Aorta (tissue), 5 donors: ENCODE measurements at regions not wholly inside any gene's neighbourhood (a gene's known extent, or its start where the extent isn't known, plus 50 kb on each side); places are given as distances from the start of the nearest gene placed in this dataset.

Experiments
- ATAC-seq: fragments of 200-7000 bp; cut with Tn5 transposase; one replicate; pipeline ENCODE4 v1.9.1; 2022; ENCODE audit warnings: moderate library complexity; ENCODE audit not compliant: low FRiP score
- DNase-seq, 2 donors: peaks; one replicate each; pipeline ENCODE4 v3.0.0-alpha.2; 2020
- H3K27ac ChIP-seq, 2 donors: one replicate each; pipeline ENCODE4 v1.5.1; 2013; ENCODE audit warnings: low read length in 2 of 2, mild to moderate bottlenecking in 2 of 2, moderate library complexity in 2 of 2, control low read depth in 1 of 2, inconsistent platforms in 1 of 2, low read depth in 1 of 2
- H3K27me3 ChIP-seq, 2 donors: one replicate each; pipeline ENCODE4 v1.6.1; 2013; ENCODE audit warnings: control low read depth in 1 of 2, low read length in 1 of 2, mild to moderate bottlenecking in 1 of 2, moderate library complexity in 1 of 2; ENCODE audit not compliant: insufficient read depth in 2 of 2, control insufficient read depth in 1 of 2
- H3K36me3 ChIP-seq, 2 donors: one replicate each; pipeline ENCODE4 v1.6.1; 2013; ENCODE audit warnings: control low read depth in 1 of 2, low read length in 1 of 2, mild to moderate bottlenecking in 1 of 2; ENCODE audit not compliant: insufficient read depth in 2 of 2, control insufficient read depth in 1 of 2
- H3K4me1 ChIP-seq, 2 donors: one replicate each; pipeline ENCODE4 v1.6.1; 2013; ENCODE audit warnings: low read length in 2 of 2, control low read depth in 1 of 2, mild to moderate bottlenecking in 1 of 2, moderate library complexity in 1 of 2; ENCODE audit not compliant: insufficient read depth in 2 of 2, control insufficient read depth in 1 of 2
- H3K4me3 ChIP-seq, 2 donors: one replicate each; pipeline ENCODE4 v1.5.1; 2013; ENCODE audit warnings: low read length in 2 of 2, control low read depth in 1 of 2, mild to moderate bottlenecking in 1 of 2
- H3K9me3 ChIP-seq: one replicate; pipeline ENCODE4 v1.6.1; 2013; ENCODE audit warnings: mild to moderate bottlenecking, low read length; ENCODE audit not compliant: control insufficient read depth
- WGBS, 2 donors: extraction: QIAGEN DNeasy Blood & Tissue Kit; methylation state at CpG; one replicate each; pipeline ENCODE4 v1.1.7; 2013; 5-methylcytosine and 5-hydroxymethylcytosine counted together
- intact Hi-C, 2 donors: fragments of 100-400 bp; cut with DNase I; formaldehyde crosslinking; loops; one replicate each; pipeline versions ENCODE4 v1.14.2 to v1.15.0; 2022
- donor health status: healthy with polysubstance abuse.
- donor health status: Bipolar disorder and iron deficiency.
- donor health status: DM: no; HTN: no; CAD: no.
- donor health status: DM: no; HTN: no; CAD: no.
- donor health status: DM: yes; HTN: yes; CAD: no.

- ATAC-seq (peak; percentile 41), DNase-seq (peak in 1 of 2 donors; percentile 37)
- peaks cover 3% of the 10 kb centered on the region for H3K9me3 ChIP-seq
- H3K36me3 ChIP-seq, result no peaks in the 10 kb centered on the region
- no peaks in the 10 kb centered on the region for H3K27me3 ChIP-seq
- no peak overlapping the region for H3K27ac ChIP-seq
- intact Hi-C loops, result no loop called here
- no peaks in the 10 kb centered on the region for H3K4me1 ChIP-seq
- WGBS, 2 donors, result 55 to 57% methylated on average over 7 of the region's 7 CpGs
- no peak overlapping the region for H3K4me3 ChIP-seq
These were observed 492.3 kb upstream of the EEF2KMT start for GRCh38 chr16:5589812-5590373.

- intact Hi-C loops, result no loop called here
- no peaks in the 10 kb centered on the region for H3K9me3 ChIP-seq
- H3K4me1 ChIP-seq, result no peaks in the 10 kb centered on the region
- H3K27me3 ChIP-seq, result no peaks in the 10 kb centered on the region
- no peak overlapping the region for H3K4me3 ChIP-seq
- no peak overlapping the region for H3K27ac ChIP-seq
- ATAC-seq (no peak), DNase-seq (no peak)
- WGBS, 2 donors, result 66 to 68% methylated on average over 4 of the region's 4 CpGs
- H3K36me3 ChIP-seq, result no peaks in the 10 kb centered on the region
These were observed 486.5 kb upstream of the EEF2KMT start for GRCh38 chr16:5584109-5584508.

DNA sequence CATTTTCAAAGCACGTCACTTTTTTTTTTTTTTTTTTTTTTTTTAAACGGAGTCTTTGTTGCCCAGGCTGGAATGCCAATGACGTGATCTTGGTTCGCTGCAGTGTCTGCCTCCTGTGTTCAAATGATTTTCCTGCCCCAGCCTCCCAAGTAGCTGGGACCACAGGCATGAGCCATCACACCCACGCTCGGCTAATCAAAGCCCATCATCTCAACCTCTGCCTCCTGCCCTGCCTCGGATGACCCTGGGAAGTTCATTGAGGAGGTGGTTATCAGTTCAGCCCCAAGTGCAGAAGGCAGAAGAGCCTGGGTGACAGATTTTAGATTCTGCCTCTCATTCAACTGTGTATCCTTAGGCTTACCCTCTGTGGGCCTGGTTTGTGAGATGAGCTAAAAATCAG, 484.9 kb upstream of the EEF2KMT start:
- no peaks in the 10 kb centered on the region for H3K4me1 ChIP-seq
- DNase-seq (peak in 1 of 2 donors; percentile 7), ATAC-seq (no peak)
- intact Hi-C loops, result no loop called here
- 73 to 76% methylated on average over 6 to 7 of the region's 7 CpGs for WGBS, 2 donors
- no peak overlapping the region for H3K4me3 ChIP-seq
- no peaks in the 10 kb centered on the region for H3K36me3 ChIP-seq
- no peaks in the 10 kb centered on the region for H3K9me3 ChIP-seq
- no peak overlapping the region for H3K27ac ChIP-seq
- H3K27me3 ChIP-seq, result no peaks in the 10 kb centered on the region

- H3K27ac ChIP-seq, result no peak overlapping the region
- H3K9me3 ChIP-seq, result no peaks in the 10 kb centered on the region
- DNase-seq (peak in 1 of 2 donors; percentile 48), ATAC-seq (no peak)
- intact Hi-C loops, result no loop called here
- no peaks in the 10 kb centered on the region for H3K4me1 ChIP-seq
- no peaks in the 10 kb centered on the region for H3K36me3 ChIP-seq
- no peaks in the 10 kb centered on the region for H3K27me3 ChIP-seq
- WGBS, 2 donors, result 42 to 44% methylated on average over 7 of the region's 7 CpGs
- no peak overlapping the region for H3K4me3 ChIP-seq
These were observed 484.3 kb upstream of the EEF2KMT start for GRCh38 chr16:5581908-5582307.

DNA sequence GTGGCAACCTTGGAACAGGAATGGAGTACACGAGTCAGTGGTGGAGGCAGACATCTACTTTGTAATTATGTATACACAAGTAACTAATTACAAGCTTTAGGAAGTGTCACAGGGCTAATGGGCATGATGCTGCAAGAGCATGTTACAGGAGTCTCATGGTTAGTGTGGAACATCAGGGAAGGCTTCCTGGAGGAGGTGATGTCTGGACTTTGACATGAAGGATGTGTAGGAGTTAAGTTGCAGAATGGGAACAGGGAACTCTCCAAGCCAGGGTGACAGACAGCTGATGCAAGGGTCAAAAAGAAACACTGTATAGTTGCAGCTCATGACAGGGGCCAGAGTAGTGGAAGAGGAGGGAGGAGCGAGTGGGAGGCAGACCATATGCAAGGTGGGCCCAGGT, 483.8 kb upstream of the EEF2KMT start:
- H3K27me3 ChIP-seq, result no peaks in the 10 kb centered on the region
- H3K4me1 ChIP-seq, result no peaks in the 10 kb centered on the region
- H3K9me3 ChIP-seq, result no peaks in the 10 kb centered on the region
- 73 to 82% methylated on average over 2 of the region's 2 CpGs for WGBS, 2 donors
- no peak for ATAC-seq
- no peak overlapping the region for H3K4me3 ChIP-seq
- DNase-seq, result peak in 1 of 2 donors; percentile 3
- intact Hi-C loops, result no loop called here
- H3K36me3 ChIP-seq, result no peaks in the 10 kb centered on the region
- H3K27ac ChIP-seq, result no peak overlapping the region

DNA sequence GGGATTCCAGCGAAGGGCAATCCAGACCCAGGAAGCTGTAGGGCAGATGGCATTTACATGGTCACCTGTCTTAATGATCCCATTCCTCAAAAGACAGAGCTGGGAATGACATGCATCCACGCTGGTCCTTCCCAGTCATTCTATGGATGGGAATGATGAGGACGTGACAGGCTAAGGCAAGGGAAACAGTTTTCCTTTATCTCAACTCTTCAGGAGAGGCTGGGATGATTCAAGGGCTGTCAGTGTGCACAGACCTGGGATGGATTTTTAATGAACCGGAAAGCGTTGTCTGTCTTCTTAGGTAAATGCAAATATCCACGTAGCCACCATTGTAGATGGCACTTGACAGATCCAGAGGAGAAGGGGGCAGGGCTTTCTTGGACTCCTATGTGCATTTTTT, 483.2 kb upstream of the EEF2KMT start:
- intact Hi-C loops, result no loop called here
- no peaks in the 10 kb centered on the region for H3K4me1 ChIP-seq
- no peak overlapping the region for H3K4me3 ChIP-seq
- no peaks in the 10 kb centered on the region for H3K9me3 ChIP-seq
- peak in 1 of 2 donors; percentile 5 for DNase-seq
- H3K27ac ChIP-seq, result no peak overlapping the region
- WGBS, 2 donors, result 80 to 81% methylated on average over 6 of the region's 6 CpGs
- no peak for ATAC-seq
- H3K36me3 ChIP-seq, result no peaks in the 10 kb centered on the region
- H3K27me3 ChIP-seq, result no peaks in the 10 kb centered on the region

DNA sequence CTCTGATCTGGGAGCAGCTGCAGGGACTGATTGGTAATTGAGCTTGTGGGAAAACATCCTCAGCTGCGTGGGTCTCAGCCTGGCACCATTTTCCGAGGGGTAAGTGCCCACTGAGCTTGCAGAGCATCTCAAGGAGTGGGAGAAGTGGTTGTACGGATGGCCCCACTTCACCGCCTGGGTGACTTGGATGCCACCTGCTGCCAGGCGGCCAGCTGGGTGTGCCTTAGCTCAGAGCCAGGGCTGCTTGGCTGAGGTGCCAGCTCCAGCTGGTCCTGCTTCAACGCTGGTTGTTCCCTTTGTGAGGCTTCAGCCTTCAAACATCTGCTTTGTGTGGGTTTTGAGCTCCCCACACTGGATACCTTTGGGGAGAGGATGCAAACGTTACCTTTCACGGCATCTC, 482.7 kb upstream of the EEF2KMT start:
- Histone ChIP-seq H3K27ac (no peak overlapping the region), H3K36me3 (no peaks in the 10 kb centered on the region), H3K27me3 (no peaks in the 10 kb centered on the region), H3K4me1 (no peaks in the 10 kb centered on the region), H3K4me3 (no peak overlapping the region), H3K9me3 (no peaks in the 10 kb centered on the region)
- ATAC-seq (no peak), DNase-seq (no peak)
- intact Hi-C loops, result no loop called here
- 69% methylated on average over 8 of the region's 8 CpGs for WGBS, 2 donors

DNA sequence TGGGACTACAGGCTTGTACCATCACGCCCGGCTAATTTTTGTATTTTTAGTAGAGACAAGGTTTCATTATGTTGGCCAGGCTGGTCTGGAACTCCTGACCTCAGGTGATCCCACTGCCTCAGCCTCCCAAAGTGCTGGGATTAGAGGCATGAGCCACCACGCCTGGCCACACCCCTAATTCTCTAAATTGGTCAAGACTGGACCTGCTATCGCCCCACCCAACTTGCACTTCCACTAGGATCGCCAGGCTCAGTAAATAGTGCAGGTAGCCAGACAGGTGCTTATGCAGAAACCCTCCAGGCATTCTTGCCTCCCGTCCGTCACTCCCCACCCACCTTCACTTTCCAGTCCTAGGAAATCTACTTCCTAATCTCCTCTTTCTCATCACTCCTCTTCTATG, 481.4 kb upstream of the EEF2KMT start:
- 77 to 81% methylated on average over 7 of the region's 7 CpGs for WGBS, 2 donors

GRCh38 chr16:5577463-5577862, 479.9 kb upstream of the EEF2KMT start:
- Histone ChIP-seq H3K4me1 (no peaks in the 10 kb centered on the region), H3K27me3 (no peaks in the 10 kb centered on the region), H3K36me3 (no peaks in the 10 kb centered on the region), H3K4me3 (no peak overlapping the region), H3K27ac (no peak overlapping the region), H3K9me3 (no peaks in the 10 kb centered on the region)
- WGBS, 2 donors, result 72 to 73% methylated on average over 5 of the region's 5 CpGs
- intact Hi-C loops, result no loop called here
- DNase-seq (no peak), ATAC-seq (no peak)

More for the DNA sequence above, 481.4 kb upstream of the EEF2KMT start:
- intact Hi-C loops, result no loop called here
- Histone ChIP-seq H3K36me3 (no peaks in the 10 kb centered on the region), H3K4me1 (no peaks in the 10 kb centered on the region), H3K4me3 (no peak overlapping the region), H3K9me3 (no peaks in the 10 kb centered on the region), H3K27ac (no peak overlapping the region), H3K27me3 (no peaks in the 10 kb centered on the region)
- DNase-seq, result no peak
- no peak for ATAC-seq
